ENCODE measurements at regions not wholly inside any gene's neighbourhood (a gene's known extent, or its start where the extent isn't known, plus 50 kb on each side); places are given as distances from the start of the nearest gene placed in this dataset.
A peak's percentile ranks its signal among the peaks of the same experiment; 100 is the strongest.
"Not testable (repeated sequence)": the region's sequence is repeated elsewhere in the genome, so short reads cannot be mapped to it uniquely, and the experiment has no call there.

- DNase-seq: no peak
These were observed 156.8 kb upstream of the STS start for GRCh38 chrX:6990552-6991193.

GRCh38 chrX:6989858-6990257 is 157.7 kb upstream of the STS start:
- no peak for DNase-seq

GRCh38 chrX:6988694-6989093 is 158.8 kb upstream of the STS start:
- DNase-seq: not testable (repeated sequence)

GRCh38 chrX:6986915-6987314 is 160.6 kb upstream of the STS start:
- DNase-seq: no peak

- DNase-seq: no peak
These were observed 162.0 kb upstream of the STS start for GRCh38 chrX:6985537-6985936.

GRCh38 chrX:6983207-6983955 is 164.1 kb upstream of the STS start:
- DNase-seq: no peak

GRCh38 chrX:6981718-6982406 is 165.7 kb upstream of the STS start:
- peak; percentile 27 for DNase-seq

GRCh38 chrX:6980981-6981380 is 166.5 kb upstream of the STS start:
- no peak for DNase-seq

- DNase-seq: no peak
These were observed 179.3 kb upstream of the STS start for GRCh38 chrX:6968231-6968630.

GRCh38 chrX:6965729-6966128 is 181.8 kb upstream of the STS start:
- DNase-seq: no peak

- DNase-seq: no peak
These were observed 185.5 kb upstream of the STS start for GRCh38 chrX:6962006-6962355.

- DNase-seq: no peak
These were observed 186.1 kb upstream of the STS start for GRCh38 chrX:6961286-6962005.

GRCh38 chrX:6959006-6959405 is 188.5 kb upstream of the STS start:
- no peak for DNase-seq

GRCh38 chrX:6954836-6955235 is 192.7 kb upstream of the STS start:
- DNase-seq: no peak

- no peak for DNase-seq
These were observed 201.3 kb upstream of the STS start for GRCh38 chrX:6946168-6946567.

GRCh38 chrX:6941041-6941440 is 206.5 kb upstream of the STS start:
- no peak for DNase-seq

GRCh38 chrX:6932942-6933341 is 214.6 kb upstream of the STS start:
- DNase-seq: not testable (repeated sequence)

GRCh38 chrX:6930307-6930849 is 217.1 kb upstream of the STS start:
- no peak for DNase-seq

- DNase-seq: no peak
These were observed 223.0 kb upstream of the STS start for GRCh38 chrX:6924443-6925077.

- DNase-seq: no peak
These were observed 229.8 kb upstream of the STS start for GRCh38 chrX:6917666-6918065.

GRCh38 chrX:6910218-6910617 is 237.3 kb upstream of the STS start:
- DNase-seq: no peak

- no peak for DNase-seq
These were observed 238.1 kb upstream of the STS start for GRCh38 chrX:6909396-6909795.

GRCh38 chrX:6906608-6907007 is 240.9 kb upstream of the STS start:
- DNase-seq: no peak

All from NCI-H2081 treated with DMSO at 0.1 percent for 48 hours (cell line).